HG03175 (cell line): ENCODE measurements at regions not wholly inside any gene's neighbourhood (a gene's known extent, or its start where the extent isn't known, plus 50 kb on each side); places are given as distances from the start of the nearest gene placed in this dataset.

Experiments
- ATAC-seq: cut with Tn5 transposase; IDR thresholded peaks from one replicate; pipeline ENCODE4 v1.9.1; 2021; ENCODE audit warnings: mild to moderate bottlenecking, moderate library complexity; ENCODE audit not compliant: unreplicated experiment

DNA sequence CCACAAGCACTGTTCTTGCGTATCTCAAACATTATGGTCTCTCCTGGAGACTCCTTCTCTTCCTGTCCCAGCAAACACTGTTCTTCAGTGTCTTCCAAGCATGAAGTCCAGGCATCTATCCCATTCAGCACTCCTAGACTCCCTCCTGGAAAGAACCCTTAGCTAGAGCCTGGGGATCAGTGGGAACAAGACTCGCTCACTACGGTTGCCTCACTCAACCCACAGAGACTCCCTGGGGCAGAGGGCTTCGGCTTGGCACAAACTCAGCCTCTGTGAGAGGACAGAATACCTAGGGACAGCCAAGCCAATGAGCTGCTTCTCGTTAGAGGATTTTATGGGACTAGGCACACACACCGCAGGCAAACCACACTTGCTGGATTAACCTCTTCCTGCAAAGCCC, 86.5 kb upstream of the IPO9 start:
- ATAC-seq, result no peak

- ATAC-seq, result no peak
Observed at GRCh38 chr1:201742955-201743805, 85.8 kb upstream of the IPO9 start.

- no peak for ATAC-seq
Observed at GRCh38 chr1:201745023-201745422, 83.9 kb upstream of the IPO9 start.

DNA sequence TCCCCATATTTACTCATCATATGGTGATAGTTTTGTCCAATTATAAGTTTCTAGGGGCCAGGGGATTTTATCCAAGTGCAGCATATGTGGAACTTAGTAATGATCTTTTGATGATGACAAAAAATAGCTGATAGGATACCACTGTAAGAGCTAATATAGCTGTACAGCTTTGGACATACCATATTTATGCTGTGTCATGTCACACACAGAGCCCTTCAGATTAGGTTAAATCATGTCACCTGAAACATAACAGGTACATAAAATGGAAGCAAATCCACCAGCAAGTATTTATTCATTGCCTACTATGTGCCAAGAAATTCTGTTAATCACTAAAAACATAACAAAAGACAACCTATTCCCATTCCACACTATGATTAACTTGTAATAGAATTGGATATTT, 82.8 kb upstream of the IPO9 start:
- no peak for ATAC-seq

GRCh38 chr1:201747261-201747660, 81.7 kb upstream of the IPO9 start:
- no peak for ATAC-seq

DNA sequence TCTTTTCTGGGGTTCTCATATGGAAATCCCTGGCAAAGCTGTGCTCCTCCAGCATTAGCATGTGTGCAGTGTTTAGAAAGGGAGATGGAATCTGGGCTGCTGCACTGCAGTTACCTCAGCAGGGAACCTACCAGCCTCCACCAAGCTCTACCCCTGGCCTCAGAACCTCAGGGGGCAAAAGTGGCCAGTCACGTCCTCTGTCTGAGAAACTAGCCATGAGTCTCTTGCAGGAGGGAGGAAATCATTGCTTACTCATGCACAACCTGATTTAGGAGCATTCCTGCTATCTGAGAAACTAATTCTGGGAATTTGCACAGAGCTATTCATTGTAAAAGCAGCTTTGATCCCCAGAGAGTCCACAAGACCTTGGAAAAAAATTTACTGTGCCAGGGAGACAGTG, 80.6 kb upstream of the IPO9 start:
- no peak for ATAC-seq

- no peak for ATAC-seq
Observed at GRCh38 chr1:201749059-201749690, 79.8 kb upstream of the IPO9 start.

GRCh38 chr1:201750120-201750519, 78.8 kb upstream of the IPO9 start:
- ATAC-seq, result no peak

GRCh38 chr1:201750934-201751333, 78.0 kb upstream of the IPO9 start:
- no peak for ATAC-seq

DNA sequence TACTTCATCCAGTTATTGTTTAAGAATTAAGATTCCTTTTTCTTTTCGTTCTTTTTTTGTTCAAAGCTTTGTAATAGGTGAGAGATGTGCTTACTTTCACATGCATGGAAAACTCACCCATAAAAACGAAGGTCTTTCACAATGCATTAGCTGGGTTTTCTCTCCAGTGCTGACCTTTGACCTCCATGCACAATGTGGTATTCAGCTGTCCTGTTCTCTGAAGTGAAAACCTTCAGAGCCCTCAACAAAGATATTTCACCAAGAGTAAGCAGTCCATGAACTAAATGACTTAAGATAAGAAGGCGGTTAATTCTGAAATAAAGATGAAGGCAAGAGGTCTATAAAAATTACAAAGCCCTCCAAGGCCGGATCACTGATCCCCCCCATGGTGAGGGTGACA, 77.1 kb upstream of the IPO9 start:
- no peak for ATAC-seq

- no peak for ATAC-seq
Observed at GRCh38 chr1:201752333-201752732, 76.6 kb upstream of the IPO9 start.

DNA sequence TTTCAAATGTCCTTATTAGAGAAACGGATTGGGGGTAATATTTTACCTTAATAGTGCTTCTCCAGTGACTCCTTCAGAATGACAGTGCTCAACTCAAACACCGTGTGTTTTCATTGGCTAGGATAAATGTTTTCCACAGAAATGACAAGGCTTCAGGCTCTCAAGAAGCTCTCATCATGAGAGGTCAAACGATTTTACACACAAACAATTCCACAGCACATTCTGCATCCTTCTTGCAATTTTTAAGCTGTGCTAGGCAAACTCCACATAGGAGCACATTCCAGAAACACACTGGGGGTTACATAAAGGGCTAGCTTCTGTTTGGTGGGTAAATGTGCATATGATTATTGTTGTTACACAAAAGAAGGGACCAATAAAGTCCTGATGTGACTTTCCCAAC, 75.5 kb upstream of the IPO9 start:
- ATAC-seq, result no peak

GRCh38 chr1:201754353-201754752, 74.6 kb upstream of the IPO9 start:
- ATAC-seq, result no peak

DNA sequence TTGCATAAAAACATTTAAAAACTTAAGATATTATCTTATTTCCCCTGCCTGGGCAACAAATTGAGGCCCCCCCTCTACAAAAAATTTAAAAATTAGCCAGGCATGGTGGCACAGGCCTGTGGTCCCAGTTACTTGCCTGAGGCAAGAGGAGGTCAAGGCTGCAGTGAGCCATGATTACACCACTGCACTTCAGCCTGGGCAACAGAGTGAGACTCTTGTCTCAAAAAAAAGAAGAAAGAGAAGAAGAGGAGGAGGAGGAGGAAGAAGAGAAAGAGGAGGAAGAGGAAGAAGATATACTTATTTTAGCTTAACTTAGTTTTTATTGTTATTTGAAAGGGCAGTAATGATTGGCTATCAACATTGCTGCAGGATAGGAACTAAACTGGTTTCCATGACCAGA, 73.8 kb upstream of the IPO9 start:
- no peak for ATAC-seq

DNA sequence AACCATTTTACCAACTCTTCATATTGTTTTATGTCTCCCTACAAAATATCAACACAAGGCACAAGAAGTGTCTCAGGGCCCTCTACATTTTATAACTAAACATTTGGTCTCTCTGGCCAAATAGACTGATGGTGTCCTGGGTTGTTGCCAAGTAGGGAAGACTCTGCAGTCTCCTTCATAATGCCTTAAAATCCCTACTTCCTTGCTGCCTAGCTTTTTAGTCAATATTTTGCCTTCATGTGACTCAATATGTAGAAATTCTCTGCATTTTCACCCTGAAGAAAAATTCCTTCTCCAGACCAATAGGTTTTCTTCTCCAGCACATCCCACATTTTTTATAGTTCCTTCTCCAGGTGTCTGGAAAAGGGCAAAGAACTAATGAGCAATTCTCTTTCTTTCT, 72.6 kb upstream of the IPO9 start:
- no peak for ATAC-seq

- ATAC-seq, result no peak
Observed at GRCh38 chr1:201758499-201759050, 70.4 kb upstream of the IPO9 start.

DNA sequence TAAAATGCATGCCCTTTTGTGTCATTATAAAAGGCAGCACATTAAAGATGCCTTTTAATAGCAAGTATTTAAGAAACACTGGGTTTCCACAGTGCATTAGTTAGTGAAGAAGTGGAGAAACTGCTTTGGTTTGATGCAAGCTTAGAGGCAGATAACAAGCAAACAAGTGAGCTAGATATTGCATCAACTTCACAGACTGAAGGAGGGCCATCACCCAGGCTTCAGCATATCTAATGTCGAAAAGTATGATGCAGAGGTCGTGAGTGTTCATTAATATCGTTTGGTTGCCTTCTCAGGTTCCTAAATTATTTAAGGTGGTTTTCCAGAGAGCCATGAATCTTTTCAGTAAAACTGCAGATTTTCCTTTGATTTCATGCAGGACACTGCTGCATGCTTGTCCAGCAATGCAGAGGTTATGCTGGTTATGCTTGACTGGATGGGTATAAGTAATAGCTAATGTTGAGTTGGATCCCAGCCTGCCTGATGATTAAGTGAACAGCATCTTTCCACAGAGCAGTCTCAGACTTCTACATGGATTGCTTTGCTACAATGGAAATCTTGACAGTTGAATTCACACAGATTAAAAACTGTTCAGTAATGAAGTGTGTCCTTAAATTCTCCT, 69.7 kb upstream of the IPO9 start:
- no peak for ATAC-seq

- no peak for ATAC-seq
Observed at GRCh38 chr1:201760516-201760915, 68.4 kb upstream of the IPO9 start.

DNA sequence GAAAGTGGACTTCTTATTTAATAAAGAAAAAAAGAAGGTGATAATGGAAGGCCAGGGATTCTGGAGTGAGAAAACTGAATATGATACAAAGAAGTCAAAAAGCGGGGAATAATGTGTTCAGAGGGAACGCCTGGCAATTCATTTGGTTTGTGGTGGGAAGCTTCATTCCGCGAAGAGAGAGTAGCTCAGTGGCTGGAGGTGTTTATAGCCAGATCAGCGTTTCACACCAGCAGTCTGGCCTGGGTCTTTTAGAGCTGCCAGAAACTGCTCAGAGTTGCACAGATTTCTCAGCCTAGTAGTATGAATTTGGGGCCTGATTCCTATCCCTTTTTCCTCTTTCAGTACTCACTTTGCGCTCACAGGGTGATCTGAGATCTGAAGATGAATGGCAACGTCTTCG, 67.8 kb upstream of the IPO9 start:
- ATAC-seq, result no peak

DNA sequence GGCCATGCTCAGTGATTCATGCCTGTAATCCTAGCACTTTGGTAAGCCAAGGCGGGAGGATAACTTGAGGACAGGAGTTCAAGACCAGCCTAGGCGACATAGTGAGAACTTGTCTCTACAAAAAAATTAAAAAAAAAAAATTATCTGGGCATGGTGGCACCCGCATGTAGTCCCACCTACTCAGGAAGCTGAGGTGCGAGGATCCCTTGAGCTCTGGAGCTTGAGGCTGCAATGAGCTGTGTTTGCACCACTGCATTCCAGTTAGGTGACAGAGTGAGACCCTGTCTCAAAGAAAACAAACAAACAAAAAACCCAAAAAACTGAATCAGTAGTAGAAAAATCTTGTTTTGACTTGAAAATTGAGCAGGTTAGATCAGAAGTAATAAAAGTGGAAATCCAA, 67.1 kb upstream of the IPO9 start:
- ATAC-seq, result no peak

- ATAC-seq, result no peak
Observed at GRCh38 chr1:201762381-201762780, 66.6 kb upstream of the IPO9 start.
